Right lobe of liver (tissue), 6 donors: ENCODE measurements at regions not wholly inside any gene's neighbourhood (a gene's known extent, or its start where the extent isn't known, plus 50 kb on each side); places are given as distances from the start of the nearest gene placed in this dataset.

ENCODE experiments used
- ATAC-seq, 4 donors: fragments of 200-7000 bp; cut with Tn5 transposase; one replicate each; pipeline ENCODE4 v1.9.1; 2020; ENCODE audit warnings: mild to moderate bottlenecking in 4 of 4, moderate library complexity in 4 of 4
- DNase-seq, 3 donors: peaks; one replicate each; pipeline ENCODE4 v3.0.0-alpha.2; 2020
- H3K27ac ChIP-seq, 3 donors: fragments of 200-600 bp; one replicate each; pipeline ENCODE4 v1.8.0; 2022
- H3K27me3 ChIP-seq, 2 donors: fragments of 200-600 bp; one replicate each; pipeline ENCODE4 v1.8.0; 2022
- H3K36me3 ChIP-seq, 4 donors: fragments of 200-600 bp; sonication (generic) in 1 of 4; one replicate each; pipeline versions ENCODE4 v1.5.1 to v1.8.0; 2017 to 2022; ENCODE audit warnings: control low read depth in 1 of 4
- H3K4me1 ChIP-seq, 4 donors: fragments of 200-600 bp; sonication (generic) in 1 of 4; one replicate each; pipeline versions ENCODE4 v1.5.1 to v1.8.0; 2017 to 2022; ENCODE audit warnings: control low read depth in 1 of 4
- H3K4me3 ChIP-seq, 3 donors: fragments of 200-600 bp; one replicate each; pipeline ENCODE4 v1.8.0; 2022
- H3K9me3 ChIP-seq, 4 donors: fragments of 200-600 bp; sonication (generic) in 1 of 4; one replicate each; pipeline versions ENCODE4 v1.5.1 to v1.8.0; 2017 to 2022; ENCODE audit warnings: control low read depth in 1 of 4
- POLR2A ChIP-seq: fragments of 450-650 bp; IDR thresholded peaks from one replicate; pipeline ENCODE4 v1.6.1; 2017; ENCODE audit warnings: antibody characterized with exemption, mild to moderate bottlenecking
- WGBS: methylation state at CpG from one replicate; pipeline ENCODE4 v1.1.6; 2018; ENCODE audit warnings: low coverage, low lambda C conversion rate; ENCODE audit not compliant: insufficient coverage; ENCODE audit errors: missing lambda C conversion rate; 5-methylcytosine and 5-hydroxymethylcytosine counted together
- intact Hi-C, 2 donors: fragments of 100-400 bp; cut with DNase I; formaldehyde crosslinking; loops; one replicate each; pipeline versions ENCODE4 v1.11.2 to v1.14.1; 2022
- TF ChIP-seq, protein P1 (sequence below), 4 donors: fragments of 200-600 bp in 3 of 4; fragments of 450-650 bp in 1 of 4; IDR thresholded peaks; one replicate each; pipeline versions ENCODE4 v1.5.1 to v1.8.0; 2016 to 2022; ENCODE audit warnings: antibody characterized with exemption in 4 of 4, mild to moderate bottlenecking in 2 of 4
- donor health status: DM: no; HTN: yes; CAD: no.
- donor health status: DM: no; HTN: no; CAD: no.
- donor health status: DM: no; HTN: no; CAD: no.
- donor health status: DM: no; HTN: yes; CAD: no.
- donor health status: DM: no; HTN: yes; CAD: no.

- H3K27me3 ChIP-seq = no peaks in the 10 kb centered on the region
- H3K4me3 ChIP-seq = no peak overlapping the region
- 9% methylated on average over 1 of the region's 1 CpG for WGBS
- no peak overlapping the region for H3K27ac ChIP-seq
- intact Hi-C loops = no loop called here
- H3K36me3 ChIP-seq = no peaks in the 10 kb centered on the region
- H3K9me3 ChIP-seq = no peaks in the 10 kb centered on the region
- H3K4me1 ChIP-seq = no peaks in the 10 kb centered on the region
- ATAC-seq = no peak
- no peak for TF ChIP-seq POLR2A
- TF ChIP-seq, protein P1, sequence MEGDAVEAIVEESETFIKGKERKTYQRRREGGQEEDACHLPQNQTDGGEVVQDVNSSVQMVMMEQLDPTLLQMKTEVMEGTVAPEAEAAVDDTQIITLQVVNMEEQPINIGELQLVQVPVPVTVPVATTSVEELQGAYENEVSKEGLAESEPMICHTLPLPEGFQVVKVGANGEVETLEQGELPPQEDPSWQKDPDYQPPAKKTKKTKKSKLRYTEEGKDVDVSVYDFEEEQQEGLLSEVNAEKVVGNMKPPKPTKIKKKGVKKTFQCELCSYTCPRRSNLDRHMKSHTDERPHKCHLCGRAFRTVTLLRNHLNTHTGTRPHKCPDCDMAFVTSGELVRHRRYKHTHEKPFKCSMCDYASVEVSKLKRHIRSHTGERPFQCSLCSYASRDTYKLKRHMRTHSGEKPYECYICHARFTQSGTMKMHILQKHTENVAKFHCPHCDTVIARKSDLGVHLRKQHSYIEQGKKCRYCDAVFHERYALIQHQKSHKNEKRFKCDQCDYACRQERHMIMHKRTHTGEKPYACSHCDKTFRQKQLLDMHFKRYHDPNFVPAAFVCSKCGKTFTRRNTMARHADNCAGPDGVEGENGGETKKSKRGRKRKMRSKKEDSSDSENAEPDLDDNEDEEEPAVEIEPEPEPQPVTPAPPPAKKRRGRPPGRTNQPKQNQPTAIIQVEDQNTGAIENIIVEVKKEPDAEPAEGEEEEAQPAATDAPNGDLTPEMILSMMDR (IDR thresholded peaks at IDR 0.05) = no peak
- DNase-seq = no peak
Observed at GRCh38 chrX:5324546-5324945, 904.1 kb downstream of the NLGN4X start.

- H3K4me1 ChIP-seq = no peaks in the 10 kb centered on the region
- ATAC-seq (no peak), DNase-seq (no peak)
- no peaks in the 10 kb centered on the region for H3K9me3 ChIP-seq
- H3K27ac ChIP-seq = no peak overlapping the region
- 32% methylated on average over 5 of the region's 5 CpGs for WGBS
- H3K36me3 ChIP-seq = no peaks in the 10 kb centered on the region
- no peak for TF ChIP-seq POLR2A
- TF ChIP-seq, protein P1 (IDR thresholded peaks at IDR 0.05) = no peak
- H3K4me3 ChIP-seq = no peak overlapping the region
- H3K27me3 ChIP-seq = no peaks in the 10 kb centered on the region
- intact Hi-C loops = no loop called here
Observed at GRCh38 chrX:5314148-5314547, 914.5 kb downstream of the NLGN4X start.

DNA sequence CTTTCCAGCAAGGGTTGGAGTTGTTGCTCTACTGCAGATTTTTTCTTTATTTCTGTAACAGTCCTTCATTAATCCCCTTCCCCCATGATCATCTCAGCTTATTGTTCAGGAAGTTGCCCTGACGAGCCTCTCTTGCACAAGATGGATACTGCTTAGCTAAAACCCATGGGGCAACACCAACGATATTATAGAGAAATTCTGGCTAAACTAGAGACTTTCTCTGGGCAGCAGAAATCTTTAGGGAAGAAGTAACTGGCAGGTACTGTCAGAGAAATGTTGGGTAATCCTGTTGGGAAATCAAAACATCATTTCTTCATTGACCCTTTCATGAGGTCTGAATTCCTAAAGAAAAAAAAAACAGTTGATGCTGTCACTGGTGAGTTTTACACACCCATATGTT is 921.3 kb downstream of the NLGN4X start:
- Histone ChIP-seq H3K9me3 (no peaks in the 10 kb centered on the region), H3K27ac (no peak overlapping the region), H3K4me3 (no peak overlapping the region), H3K36me3 (no peaks in the 10 kb centered on the region), H3K27me3 (no peaks in the 10 kb centered on the region), H3K4me1 (no peaks in the 10 kb centered on the region)
- intact Hi-C loops = no loop called here
- 6% methylated on average over 2 of the region's 2 CpGs for WGBS
- DNase-seq (no peak), ATAC-seq (no peak)
- TF ChIP-seq POLR2A = no peak
- TF ChIP-seq, protein P1 (IDR thresholded peaks at IDR 0.05) = no peak

DNA sequence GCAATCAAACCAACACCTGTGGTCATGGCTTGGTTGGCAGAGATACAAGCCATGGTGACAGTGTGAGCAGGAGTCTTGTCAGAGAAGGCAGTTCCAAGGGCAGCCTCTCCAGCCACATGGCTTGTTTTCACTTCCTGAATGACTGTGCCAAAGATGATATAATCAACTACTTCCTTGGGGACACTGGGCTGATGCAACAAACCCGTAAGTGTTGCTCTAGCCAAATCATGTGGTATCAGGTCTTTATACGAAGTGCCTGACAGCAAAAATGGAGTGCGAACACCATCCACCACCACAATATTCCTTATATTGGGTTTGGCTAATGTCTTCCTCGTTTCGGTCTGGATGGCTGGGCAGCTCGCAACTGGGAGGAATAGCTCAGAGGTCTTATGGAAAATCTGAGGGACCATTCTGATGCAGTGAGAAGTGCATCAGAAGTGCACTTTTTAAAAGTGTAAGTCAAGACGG is 922.0 kb downstream of the NLGN4X start:
- Histone ChIP-seq H3K27ac (no peak overlapping the region), H3K36me3 (no peaks in the 10 kb centered on the region), H3K4me1 (no peaks in the 10 kb centered on the region), H3K27me3 (no peaks in the 10 kb centered on the region), H3K9me3 (no peaks in the 10 kb centered on the region), H3K4me3 (no peak overlapping the region)
- DNase-seq (no peak), ATAC-seq (no peak)
- intact Hi-C loops = no loop called here
- no peak for TF ChIP-seq POLR2A
- TF ChIP-seq, protein P1 (IDR thresholded peaks at IDR 0.05) = no peak
- 80% methylated on average over 7 of the region's 7 CpGs for WGBS

DNA sequence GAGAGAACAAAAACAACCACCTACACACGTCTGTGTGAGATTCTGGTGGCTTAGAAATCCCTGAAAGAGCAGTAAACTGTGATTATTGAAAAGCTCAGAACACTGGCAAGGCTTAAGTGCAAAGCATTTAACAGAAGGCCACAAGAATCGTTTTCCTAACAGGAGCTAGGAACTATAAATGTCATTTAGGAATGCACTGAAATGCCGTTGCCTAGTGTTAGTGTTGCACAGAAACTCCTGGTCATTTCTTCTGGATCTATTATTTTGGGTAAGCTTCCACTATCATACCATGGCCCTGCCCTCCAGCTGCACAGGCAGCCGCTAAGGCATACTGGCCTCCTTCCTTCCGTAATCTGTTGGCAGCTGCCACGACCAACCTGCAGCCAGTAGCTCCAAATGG is 923.2 kb downstream of the NLGN4X start:
- ATAC-seq = no peak
- no peak for DNase-seq
- WGBS = 58% methylated on average over 6 of the region's 6 CpGs
- H3K36me3 ChIP-seq = no peaks in the 10 kb centered on the region
- intact Hi-C loops = no loop called here
- H3K27ac ChIP-seq = no peak overlapping the region
- H3K4me1 ChIP-seq = no peaks in the 10 kb centered on the region
- TF ChIP-seq, protein P1 (IDR thresholded peaks at IDR 0.05) = no peak
- no peak overlapping the region for H3K4me3 ChIP-seq
- no peaks in the 10 kb centered on the region for H3K9me3 ChIP-seq
- H3K27me3 ChIP-seq = no peaks in the 10 kb centered on the region
